ENCODE measurements at regions not wholly inside any gene's neighbourhood (a gene's known extent, or its start where the extent isn't known, plus 50 kb on each side); places are given as distances from the start of the nearest gene placed in this dataset.

DNA sequence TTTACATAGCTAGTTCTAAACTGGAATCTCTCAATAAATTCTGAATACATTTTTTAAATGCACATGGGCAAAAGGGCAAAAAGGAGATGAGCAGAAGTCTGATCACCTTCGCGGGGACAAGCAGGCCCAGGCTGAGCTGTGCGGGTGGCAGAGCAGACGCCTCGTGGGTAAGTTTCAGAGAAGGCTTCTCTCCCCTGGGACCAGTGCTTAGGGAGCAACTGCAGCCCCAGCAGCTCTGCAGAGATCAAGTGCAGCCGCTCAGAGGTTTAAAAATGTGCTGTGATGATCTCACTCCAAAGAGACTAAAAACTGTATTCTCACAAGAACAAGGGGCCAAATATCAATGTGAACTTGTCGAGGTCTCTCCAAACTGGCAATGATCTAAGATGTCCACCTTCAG is 264.3 kb upstream of the RNF32 start:
- TF ChIP-seq POLR2A (IDR thresholded peaks at IDR 0.05; ENCODE audit: low read depth, low read length) (no peak), POLR2AphosphoS5 (IDR thresholded peaks at IDR 0.05; ENCODE audit: low read depth, low read length) (no peak)

Data from GM12892 (cell line).